NT2/D1 (cell line): ENCODE measurements at regions not wholly inside any gene's neighbourhood (a gene's known extent, or its start where the extent isn't known, plus 50 kb on each side); places are given as distances from the start of the nearest gene placed in this dataset.

ENCODE experiments used
- DNase-seq: peaks from one replicate; pipeline ENCODE4 v3.0.0-alpha.2; 2011; ENCODE audit warnings: low read depth, low spot score
- H3K27me3 ChIP-seq: 2 replicates; pipeline ENCODE4 v1.6.0; 2011; ENCODE audit warnings: mild to moderate bottlenecking; ENCODE audit not compliant: insufficient read length, insufficient read depth
- H3K36me3 ChIP-seq: 2 replicates; pipeline ENCODE4 v1.6.1; 2011; ENCODE audit warnings: mild to moderate bottlenecking, low read length, mixed read lengths; ENCODE audit not compliant: insufficient read depth, insufficient read length
- H3K4me1 ChIP-seq: 2 replicates; pipeline ENCODE4 v1.5.1; 2011; ENCODE audit not compliant: insufficient read depth, insufficient read length
- H3K4me3 ChIP-seq: 2 replicates; pipeline ENCODE4 v1.5.1; 2011; ENCODE audit warnings: low read depth; ENCODE audit not compliant: insufficient read length
- H3K9ac ChIP-seq: 2 replicates; pipeline ENCODE4 v1.6.0; 2011; ENCODE audit warnings: low read depth; ENCODE audit not compliant: insufficient read length
- H3K9me3 ChIP-seq: 2 replicates; pipeline ENCODE4 v1.5.1; 2011; ENCODE audit warnings: mild to moderate bottlenecking, low read length; ENCODE audit not compliant: insufficient read depth
- SUZ12 ChIP-seq: IDR thresholded peaks from 2 replicates; pipeline ENCODE4 v1.6.1; 2011; ENCODE audit not compliant: insufficient read length, insufficient read depth; ENCODE audit errors: extremely low read depth
- YY1 ChIP-seq: IDR thresholded peaks from 2 replicates; pipeline ENCODE4 v1.6.1; 2011; ENCODE audit not compliant: insufficient read length, insufficient read depth
- ZNF274 ChIP-seq: IDR thresholded peaks from 2 replicates; pipeline ENCODE4 v1.6.1; 2011; ENCODE audit warnings: mild to moderate bottlenecking, low read depth, low read length

DNA sequence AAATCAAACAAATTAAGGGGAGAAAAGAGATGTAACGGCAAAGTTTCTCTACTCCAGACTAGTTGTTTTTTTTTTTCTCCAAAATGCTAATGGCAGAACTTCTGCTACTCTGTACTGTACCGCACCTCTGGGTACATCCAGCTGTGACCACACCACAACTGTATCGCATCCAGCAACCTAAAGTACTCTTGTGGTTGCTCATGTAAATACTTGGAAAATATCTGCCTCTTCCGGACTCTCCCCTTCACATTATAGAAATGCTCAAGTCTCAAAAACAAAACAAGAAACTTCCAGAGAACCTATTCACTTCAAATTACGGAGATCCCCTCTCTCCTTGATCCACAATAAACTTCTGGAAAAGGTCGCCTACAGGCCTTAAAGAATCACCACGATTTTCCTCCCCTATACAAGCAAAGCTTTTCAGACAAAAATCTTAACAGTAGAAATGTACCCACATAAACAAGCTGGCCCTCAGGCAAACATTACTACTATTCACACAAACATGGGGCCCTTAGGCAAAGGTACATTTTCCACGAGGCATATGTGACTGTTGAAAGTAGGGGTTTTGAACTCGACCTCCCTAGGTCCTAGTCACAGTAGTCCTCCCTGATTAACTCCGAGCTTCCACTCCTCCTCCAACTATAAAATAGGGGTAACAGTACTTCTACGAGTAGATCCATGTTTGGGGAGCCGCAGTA lies 222.9 kb upstream of the MKLN1 start:
- H3K9ac ChIP-seq, result peak overlapping the region; percentile 76
- H3K4me3 ChIP-seq, result peak overlapping the region; percentile 57
- no peaks in the 10 kb centered on the region for H3K36me3 ChIP-seq
- no peaks in the 10 kb centered on the region for H3K9me3 ChIP-seq
- peaks cover 5% of the 10 kb centered on the region for H3K4me1 ChIP-seq
- no peak for DNase-seq
- TF ChIP-seq SUZ12 (no peak), ZNF274 (no peak), YY1 (no peak)
- H3K27me3 ChIP-seq, result peaks cover 39% of the 10 kb centered on the region

- Histone ChIP-seq H3K9ac (peak overlapping the region; percentile 76), H3K36me3 (no peaks in the 10 kb centered on the region)
Measured at GRCh38 chr7:131105294-131105798, 222.3 kb upstream of the MKLN1 start.

GRCh38 chr7:131105799-131106680 lies 221.6 kb upstream of the MKLN1 start:
- Histone ChIP-seq H3K4me3 (peak overlapping the region; percentile 66), H3K36me3 (no peaks in the 10 kb centered on the region), H3K27me3 (peaks cover 39% of the 10 kb centered on the region), H3K4me1 (peaks cover 5% of the 10 kb centered on the region), H3K9me3 (no peaks in the 10 kb centered on the region), H3K9ac (peak overlapping the region; percentile 76)
- TF ChIP-seq SUZ12 (no peak), YY1 (no peak), ZNF274 (no peak)
- no peak for DNase-seq

More at GRCh38 chr7:131105294-131105798, 222.3 kb upstream of the MKLN1 start:
- TF ChIP-seq SUZ12 (no peak), ZNF274 (no peak), YY1 (no peak)
- Histone ChIP-seq H3K4me1 (peaks cover 5% of the 10 kb centered on the region), H3K4me3 (peak overlapping the region; percentile 57), H3K27me3 (peaks cover 39% of the 10 kb centered on the region), H3K9me3 (no peaks in the 10 kb centered on the region)
- DNase-seq, result no peak

GRCh38 chr7:131106681-131107336 lies 220.9 kb upstream of the MKLN1 start:
- H3K36me3 ChIP-seq, result no peaks in the 10 kb centered on the region
- H3K4me1 ChIP-seq, result peaks cover 5% of the 10 kb centered on the region
- peak overlapping the region; percentile 66 for H3K4me3 ChIP-seq
- H3K9ac ChIP-seq, result peak overlapping the region; percentile 80
- H3K27me3 ChIP-seq, result peaks cover 39% of the 10 kb centered on the region
- DNase-seq, result no peak
- no peaks in the 10 kb centered on the region for H3K9me3 ChIP-seq
- TF ChIP-seq YY1 (no peak), SUZ12 (no peak), ZNF274 (no peak)

GRCh38 chr7:131107337-131108211 lies 220.1 kb upstream of the MKLN1 start:
- no peaks in the 10 kb centered on the region for H3K36me3 ChIP-seq
- H3K27me3 ChIP-seq, result peaks cover 39% of the 10 kb centered on the region
- no peak for TF ChIP-seq SUZ12
- no peak for TF ChIP-seq ZNF274
- no peak for TF ChIP-seq YY1
- no peaks in the 10 kb centered on the region for H3K9me3 ChIP-seq
- DNase-seq, result no peak
- peak overlapping the region; percentile 80 for H3K9ac ChIP-seq
- H3K4me3 ChIP-seq, result peak overlapping the region; percentile 56
- peaks cover 5% of the 10 kb centered on the region for H3K4me1 ChIP-seq

DNA sequence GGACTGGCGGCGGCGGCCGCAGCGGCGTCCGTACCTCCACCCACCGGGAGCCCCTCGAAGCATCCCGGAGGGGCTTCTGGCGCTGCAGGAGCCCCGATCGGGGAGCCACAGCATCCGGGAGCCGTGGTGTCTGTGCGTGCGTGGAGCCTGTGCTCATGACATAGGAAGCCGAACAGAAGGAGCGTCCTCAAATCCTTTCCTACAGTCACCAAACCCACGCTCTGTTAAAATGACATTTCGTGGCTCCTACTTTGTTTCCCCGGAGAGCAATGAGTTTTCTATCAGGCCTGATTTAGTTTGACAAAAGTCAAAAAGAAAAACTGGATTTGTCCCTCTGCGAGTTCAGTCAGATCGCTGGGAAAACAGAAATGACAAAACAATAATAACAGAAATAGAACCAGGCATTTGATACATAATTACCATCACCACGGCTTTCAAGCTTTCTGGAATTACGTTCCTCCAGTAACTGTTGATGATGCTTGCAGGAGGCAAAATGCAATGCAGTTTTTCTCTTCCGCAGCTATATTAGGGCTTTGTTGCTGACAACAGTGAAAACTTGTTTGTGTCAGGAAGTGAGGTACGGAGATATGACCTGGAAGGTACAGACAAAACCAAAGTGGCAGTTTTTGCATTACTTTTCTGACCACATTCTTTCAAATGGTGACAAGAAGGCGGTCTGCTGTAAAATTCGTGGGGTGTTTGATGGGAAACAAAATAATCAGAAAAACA lies 219.3 kb upstream of the MKLN1 start:
- Histone ChIP-seq H3K36me3 (no peaks in the 10 kb centered on the region), H3K9me3 (no peaks in the 10 kb centered on the region), H3K4me3 (peak overlapping the region; percentile 56), H3K27me3 (peaks cover 39% of the 10 kb centered on the region), H3K4me1 (peaks cover 5% of the 10 kb centered on the region), H3K9ac (peak overlapping the region; percentile 80)
- DNase-seq, result no peak
- TF ChIP-seq SUZ12 (no peak), ZNF274 (no peak), YY1 (no peak)
